GM12891 (cell line): ENCODE measurements at regions not wholly inside any gene's neighbourhood (a gene's known extent, or its start where the extent isn't known, plus 50 kb on each side); places are given as distances from the start of the nearest gene placed in this dataset.
"Not testable (repeated sequence)": the region's sequence is repeated elsewhere in the genome, so short reads cannot be mapped to it uniquely, and the experiment has no call there.

Experiments used
- DNase-seq: peaks from one replicate; pipeline ENCODE4 v3.0.0; 2011; ENCODE audit warnings: low spot score; ENCODE audit not compliant: insufficient read length
- FAIRE-seq: peaks from 2 replicates; lab custom pipeline; 2011; peaks lifted over from hg19 to GRCh38; lab: Jason Lieb, UNC
- PAX5 ChIP-seq: IDR thresholded peaks from 2 replicates; pipeline ENCODE4 v1.6.1; 2011; ENCODE audit warnings: low read length, moderate library complexity, mild to moderate bottlenecking; ENCODE audit not compliant: insufficient read depth, severe bottlenecking
- POLR2A ChIP-seq: IDR thresholded peaks from 2 replicates; pipeline ENCODE4 v1.6.1; 2011; ENCODE audit warnings: low read depth, low read length, control low read depth
- POLR2AphosphoS5 ChIP-seq: IDR thresholded peaks from 2 replicates; pipeline ENCODE4 v1.6.1; 2011; ENCODE audit warnings: low read depth, low read length, control low read depth
- POU2F2 ChIP-seq: IDR thresholded peaks from 2 replicates; pipeline ENCODE4 v1.6.1; 2011; ENCODE audit warnings: low read depth, mild to moderate bottlenecking, control low read depth, low read length, moderate library complexity
- SPI1 ChIP-seq: IDR thresholded peaks from 2 replicates; pipeline ENCODE4 v1.6.1; 2011; ENCODE audit warnings: low read depth, low read length, control low read depth
- TAF1 ChIP-seq: IDR thresholded peaks from 2 replicates; pipeline ENCODE4 v1.6.1; 2011; ENCODE audit warnings: low read depth, low read length, control low read depth

- TF ChIP-seq SPI1 = no peak
- TF ChIP-seq PAX5 = no peak
- no peak for TF ChIP-seq POU2F2
- TF ChIP-seq POLR2A = no peak
- no peak for TF ChIP-seq POLR2AphosphoS5
- no peak for TF ChIP-seq TAF1
- DNase-seq (no peak), FAIRE-seq (no peak)
Observed at GRCh38 chr3:190941694-190942260, 79.3 kb upstream of the GMNC start.

- not testable (repeated sequence) for DNase-seq, FAIRE-seq
Observed at GRCh38 chr3:190934616-190935015, 72.1 kb upstream of the GMNC start.

DNA sequence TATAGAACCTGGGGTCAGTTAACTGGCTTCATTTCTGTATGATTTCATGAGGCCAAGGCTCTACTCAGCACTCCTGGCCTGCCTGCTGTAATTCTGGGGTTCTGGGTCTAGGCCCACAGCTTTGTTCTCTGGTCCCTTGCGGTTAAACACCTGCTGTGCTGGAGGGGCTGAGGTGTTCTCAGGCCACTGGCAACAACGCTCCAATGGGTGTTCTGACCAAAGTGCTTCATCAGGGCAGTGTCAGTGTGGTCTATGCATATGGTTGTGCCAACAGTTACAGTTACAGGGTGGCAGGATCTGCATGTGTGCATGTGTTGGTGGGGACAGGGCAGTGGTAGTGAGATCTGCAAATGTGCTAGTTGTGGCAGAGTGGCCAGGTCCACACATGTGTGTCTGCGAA, 64.1 kb upstream of the GMNC start:
- TF ChIP-seq POLR2A = no peak
- no peak for TF ChIP-seq TAF1
- TF ChIP-seq SPI1 = no peak
- TF ChIP-seq POLR2AphosphoS5 = no peak
- TF ChIP-seq POU2F2 = no peak
- TF ChIP-seq PAX5 = no peak

DNA sequence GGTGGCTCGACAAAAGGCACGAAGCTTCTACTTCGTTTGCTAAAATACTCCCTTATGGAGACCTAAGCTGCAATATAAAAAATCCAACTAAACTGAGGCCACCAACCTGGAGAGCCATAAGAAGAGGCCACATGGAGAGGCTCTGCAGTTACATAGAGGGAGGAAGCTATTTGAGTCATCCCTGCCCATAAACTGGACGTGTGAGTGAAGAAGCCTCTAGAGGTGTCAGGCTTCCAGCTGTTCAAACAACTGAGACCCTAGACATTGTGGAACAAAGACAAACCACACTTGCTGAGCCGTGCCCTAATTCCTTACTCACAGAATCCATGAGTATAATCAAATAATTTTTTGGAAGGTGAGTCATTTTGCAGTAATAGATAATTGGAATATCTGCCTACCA, 50.2 kb upstream of the GMNC start:
- TF ChIP-seq POU2F2 = no peak
- TF ChIP-seq SPI1 = no peak
- no peak for TF ChIP-seq POLR2A
- TF ChIP-seq PAX5 = no peak
- TF ChIP-seq TAF1 = no peak
- TF ChIP-seq POLR2AphosphoS5 = no peak
- DNase-seq (no peak), FAIRE-seq (no peak)

More for the DNA sequence above, 64.1 kb upstream of the GMNC start:
- no peak for DNase-seq
- no peak for FAIRE-seq
